Cardiac fibroblast (primary cell): ENCODE measurements at regions not wholly inside any gene's neighbourhood (a gene's known extent, or its start where the extent isn't known, plus 50 kb on each side); places are given as distances from the start of the nearest gene placed in this dataset.

Experiments used
- DNase-seq, 2 donors: peaks; one replicate each; pipeline versions ENCODE4 v3.0.0 to v3.0.0-alpha.2; 2010; ENCODE audit warnings: low read depth in 2 of 2
- H3K4me3 ChIP-seq, 2 donors: replicated peaks in 1 of 2; 1 replicate in 1 of 2; 2 replicates in 1 of 2; pipeline ENCODE4 v1.5.1; 2011; ENCODE audit warnings: low read depth in 2 of 2, low read length in 2 of 2, mild to moderate bottlenecking in 2 of 2, moderate library complexity in 1 of 2
- CTCF ChIP-seq: IDR thresholded peaks from one replicate; pipeline ENCODE4 v1.5.1; 2011; ENCODE audit warnings: low read depth, mild to moderate bottlenecking, low read length, inconsistent platforms

DNA sequence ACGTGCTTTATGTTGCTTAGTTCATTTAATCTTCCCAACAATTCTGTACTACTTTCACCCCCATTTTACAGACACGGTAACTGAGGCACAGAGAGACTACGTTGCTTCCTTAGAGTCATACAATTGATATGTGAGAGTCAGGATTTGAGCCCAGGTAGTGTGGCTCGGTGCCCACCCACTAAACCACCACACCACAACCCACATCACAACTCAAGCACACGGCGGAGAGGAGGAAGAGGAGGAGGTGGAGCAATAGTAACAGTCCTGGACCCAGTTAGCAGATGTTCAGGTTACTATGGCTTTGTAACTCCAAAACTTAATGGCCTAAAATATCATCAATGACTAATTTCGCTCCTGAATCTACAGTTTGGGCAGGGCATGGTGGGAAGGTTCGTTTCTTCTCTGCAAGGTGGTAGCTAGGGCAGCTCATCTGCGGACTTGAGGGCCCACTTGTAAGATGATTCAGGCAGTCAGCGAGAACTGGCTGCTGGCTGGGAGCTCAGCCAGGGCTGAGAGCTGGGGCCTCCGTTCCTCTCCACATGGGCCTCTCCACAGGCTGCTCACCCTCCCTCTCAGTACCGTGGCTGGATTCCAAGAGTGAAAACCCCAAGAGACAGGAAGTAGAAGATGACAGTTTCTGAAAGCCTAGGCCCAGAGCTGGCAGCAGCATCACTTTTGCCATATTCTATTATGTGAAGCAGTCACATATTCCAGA lies 167.1 kb downstream of the ZFP36L2 start:
- H3K4me3 ChIP-seq = no peak overlapping the region
- peak; percentile 97 for DNase-seq
- TF ChIP-seq CTCF = no peak

DNA sequence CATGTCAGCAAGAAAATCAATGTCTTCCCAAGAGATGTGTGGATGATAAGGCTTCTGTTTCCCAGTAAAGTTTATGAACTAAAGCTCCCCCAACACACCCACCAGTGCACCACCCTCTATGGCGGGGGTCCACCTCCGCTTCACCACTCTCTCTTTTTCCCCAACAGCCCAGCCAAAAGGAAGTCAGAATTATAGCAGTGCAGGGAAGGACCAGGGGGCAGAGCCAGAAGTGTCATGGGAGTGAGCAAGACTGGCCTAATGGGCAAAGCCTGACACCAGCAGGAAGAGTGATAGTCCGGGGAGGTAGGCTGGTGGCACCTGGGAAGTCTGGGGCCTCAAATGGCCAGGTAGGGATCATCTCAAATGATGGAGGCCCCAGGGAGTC lies 167.7 kb downstream of the ZFP36L2 start:
- DNase-seq = no peak

GRCh38 chr2:43057742-43058725 lies 168.4 kb downstream of the ZFP36L2 start:
- no peak for TF ChIP-seq CTCF
- H3K4me3 ChIP-seq = no peak overlapping the region
- no peak for DNase-seq

More for the DNA sequence above, 167.7 kb downstream of the ZFP36L2 start:
- no peak overlapping the region for H3K4me3 ChIP-seq
- no peak for TF ChIP-seq CTCF

DNA sequence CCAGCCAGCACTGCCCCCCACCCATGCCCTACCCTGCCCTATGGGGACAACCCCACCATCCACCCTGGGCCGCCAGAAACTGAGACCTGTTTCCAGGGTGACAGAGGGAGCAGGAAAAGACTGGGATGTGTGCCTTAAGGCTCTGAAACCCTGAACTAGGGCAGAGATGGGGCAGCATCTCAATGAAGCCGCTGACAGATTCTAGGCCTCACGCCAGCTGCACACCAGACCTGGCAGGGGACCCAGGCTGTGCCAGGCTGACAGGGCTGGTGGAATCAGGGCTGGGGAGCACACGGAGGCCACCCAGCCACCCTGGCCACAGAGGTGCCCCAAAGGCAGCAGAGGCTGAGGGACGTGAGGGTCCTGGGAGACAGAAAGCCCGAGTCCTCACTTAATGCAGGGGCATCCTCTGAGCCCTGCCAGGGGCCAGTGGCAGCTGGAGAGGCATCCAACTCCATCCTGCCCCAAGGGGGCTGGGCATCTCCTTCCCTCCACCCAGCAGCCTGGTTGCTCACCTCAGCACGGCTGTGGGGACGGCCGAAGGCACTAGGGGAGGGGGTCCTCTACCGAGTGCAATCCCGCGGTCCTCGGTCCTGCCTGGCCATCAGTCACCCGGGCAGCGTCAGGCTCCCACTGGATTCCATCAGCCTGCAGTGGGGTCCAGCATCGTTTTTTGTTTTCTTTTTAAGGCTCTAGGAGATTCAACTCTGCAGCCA lies 169.2 kb downstream of the ZFP36L2 start:
- no peak for TF ChIP-seq CTCF
- DNase-seq = peak in 1 of 2 donors; percentile 31
- no peak overlapping the region for H3K4me3 ChIP-seq

DNA sequence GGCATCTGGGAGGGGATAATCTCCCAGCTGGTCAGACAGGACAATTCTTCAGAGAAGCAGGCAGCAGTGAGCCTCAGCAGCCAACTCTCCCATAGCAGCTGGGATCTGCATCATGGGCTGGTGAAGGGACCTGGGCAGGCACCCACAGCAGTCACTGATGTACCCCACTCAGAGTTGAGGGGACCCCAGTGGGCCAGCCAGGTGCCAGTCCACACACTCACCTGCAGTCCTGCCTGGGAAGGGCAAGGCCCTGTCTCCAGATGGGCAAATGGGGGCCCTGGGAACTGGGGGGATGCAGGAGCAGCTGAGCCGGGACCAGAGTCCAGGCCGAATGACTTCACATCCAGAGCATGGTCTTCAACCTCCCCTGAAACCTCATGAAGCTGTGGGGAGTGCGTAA lies 170.4 kb downstream of the ZFP36L2 start:
- no peak overlapping the region for H3K4me3 ChIP-seq
- DNase-seq = no peak
- no peak for TF ChIP-seq CTCF

DNA sequence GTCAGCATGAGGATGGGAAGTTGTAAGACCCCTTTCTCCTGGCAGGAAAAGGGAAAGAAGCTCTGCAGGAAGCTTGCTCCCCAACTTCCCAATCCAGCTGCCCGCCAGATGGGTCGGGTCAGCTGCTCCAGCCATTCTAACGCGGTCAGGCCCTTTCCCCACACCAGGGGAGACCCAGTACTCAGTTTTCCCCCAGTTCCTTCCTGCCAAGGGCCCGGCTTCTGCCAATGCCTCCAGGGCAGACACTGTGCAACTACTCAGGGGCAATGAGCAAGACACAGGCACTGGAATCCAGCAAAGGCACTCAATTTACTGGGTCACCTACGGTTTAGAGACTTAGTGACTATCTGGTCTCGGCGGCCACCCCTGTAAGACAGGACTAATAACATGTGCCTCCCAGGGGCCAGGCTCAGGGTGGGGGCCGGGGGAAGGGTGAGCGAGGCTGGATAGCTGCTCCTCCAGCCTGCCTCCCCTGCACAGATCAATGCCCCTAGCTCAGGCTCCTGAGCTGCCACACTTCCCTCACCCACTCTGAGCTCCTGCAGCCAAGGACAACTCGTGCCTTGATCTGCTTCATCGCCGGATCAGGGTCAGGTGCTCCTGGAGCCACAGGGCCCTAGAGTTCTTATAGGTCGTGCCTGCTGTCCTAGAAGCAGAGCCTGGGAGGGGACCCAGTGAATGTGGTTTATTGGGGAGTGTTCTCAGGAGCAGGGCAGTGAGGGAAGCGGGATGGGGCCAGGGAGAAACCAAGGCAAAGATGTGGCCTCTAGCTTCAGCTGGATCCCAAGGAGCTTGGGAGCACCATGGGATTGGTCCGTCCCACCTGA lies 171.1 kb downstream of the ZFP36L2 start:
- no peak overlapping the region for H3K4me3 ChIP-seq
- DNase-seq = no peak
- TF ChIP-seq CTCF = no peak
